ENCODE measurements at regions not wholly inside any gene's neighbourhood (a gene's known extent, or its start where the extent isn't known, plus 50 kb on each side); places are given as distances from the start of the nearest gene placed in this dataset.

- TF ChIP-seq CTCF (IDR thresholded peaks at IDR 0.05) (no peak), EP300 (IDR thresholded peaks at IDR 0.05) (no peak), POLR2A (IDR thresholded peaks at IDR 0.05) (no peak)
Measured at GRCh38 chr2:173741759-173742158, 223.4 kb downstream of the SP3 start.

Measured in ovary (tissue), 3 donors.